HEK293T (cell line): ENCODE measurements at regions not wholly inside any gene's neighbourhood (a gene's known extent, or its start where the extent isn't known, plus 50 kb on each side); places are given as distances from the start of the nearest gene placed in this dataset.

ENCODE experiments used
- ARNT ChIP-seq: fragments of 450-650 bp; IDR thresholded peaks from 2 replicates; pipeline ENCODE4 v1.6.1; 2017; ENCODE audit warnings: mild to moderate bottlenecking
- CTBP1 ChIP-seq: fragments of 450-650 bp; IDR thresholded peaks from 2 replicates; pipeline ENCODE4 v1.6.1; 2016; ENCODE audit warnings: borderline replicate concordance
- FOXA1 ChIP-seq: fragments of 450-650 bp; IDR thresholded peaks from 2 replicates; pipeline ENCODE4 v1.6.1; 2016; ENCODE audit warnings: mild to moderate bottlenecking
- FOXK2 ChIP-seq: fragments of 450-650 bp; IDR thresholded peaks from 2 replicates; pipeline ENCODE4 v1.6.1; 2016; ENCODE audit warnings: mild to moderate bottlenecking
- FOXM1 ChIP-seq: fragments of 450-650 bp; IDR thresholded peaks from 2 replicates; pipeline ENCODE4 v1.6.1; 2017; ENCODE audit warnings: mild to moderate bottlenecking, borderline replicate concordance
- LEF1 ChIP-seq: fragments of 450-650 bp; IDR thresholded peaks from 2 replicates; pipeline ENCODE4 v1.6.1; 2017; ENCODE audit warnings: mild to moderate bottlenecking, borderline replicate concordance
- NFRKB ChIP-seq: fragments of 450-650 bp; IDR thresholded peaks from 2 replicates; pipeline ENCODE4 v1.6.1; 2016; ENCODE audit warnings: mild to moderate bottlenecking, moderate library complexity
- SP1 ChIP-seq: fragments of 450-650 bp; IDR thresholded peaks from 2 replicates; pipeline ENCODE4 v1.6.1; 2017
- SUZ12 ChIP-seq: fragments of 450-650 bp; IDR thresholded peaks from 2 replicates; pipeline ENCODE4 v1.6.1; 2016; ENCODE audit warnings: mild to moderate bottlenecking

- TF ChIP-seq SUZ12 (no peak), CTBP1 (no peak), NFRKB (no peak), SP1 (no peak), FOXK2 (no peak), FOXA1 (no peak), FOXM1 (no peak), LEF1 (no peak), ARNT (no peak)
Observed at GRCh38 chr4:154998284-154998683, 210.2 kb upstream of the NPY2R start.
